Neural progenitor cell (in vitro differentiated cells): ENCODE measurements at regions not wholly inside any gene's neighbourhood (a gene's known extent, or its start where the extent isn't known, plus 50 kb on each side); places are given as distances from the start of the nearest gene placed in this dataset.

ENCODE experiments used
- DNase-seq: peaks from one replicate; pipeline ENCODE4 v3.0.0-alpha.2; 2016; ENCODE audit warnings: low spot score
- H2AFZ ChIP-seq: fragments of 200-600 bp; sonication (generic); replicated peaks from 2 replicates; pipeline ENCODE4 v1.6.1; 2016; ENCODE audit warnings: antibody characterized with exemption
- H3F3A ChIP-seq: fragments of 200-600 bp; sonication (generic); 2 replicates; pipeline ENCODE4 v1.6.1; 2016; ENCODE audit warnings: antibody characterized with exemption, low read depth
- H3K27ac ChIP-seq: fragments of 200-600 bp; sonication (generic); 2 replicates; pipeline ENCODE4 v1.5.1; 2016; ENCODE audit warnings: mild to moderate bottlenecking
- H3K27me3 ChIP-seq: fragments of 200-600 bp; sonication (generic); 2 replicates; pipeline ENCODE4 v1.6.1; 2016; ENCODE audit warnings: mild to moderate bottlenecking, moderate library complexity
- H3K36me3 ChIP-seq: fragments of 200-600 bp; sonication (generic); 2 replicates; pipeline ENCODE4 v1.5.1; 2016
- H3K4me1 ChIP-seq: fragments of 200-600 bp; sonication (generic); 2 replicates; pipeline ENCODE4 v1.6.1; 2016; ENCODE audit warnings: mixed run types
- H3K4me2 ChIP-seq: fragments of 200-600 bp; sonication (generic); 2 replicates; pipeline ENCODE4 v1.6.1; 2016
- H3K4me3 ChIP-seq: fragments of 200-600 bp; sonication (generic); 2 replicates; pipeline ENCODE4 v1.5.1; 2016
- H3K79me2 ChIP-seq: fragments of 200-600 bp; sonication (generic); 2 replicates; pipeline ENCODE4 v1.6.1; 2016; ENCODE audit warnings: low read depth
- H3K9ac ChIP-seq: fragments of 200-600 bp; sonication (generic); 2 replicates; pipeline ENCODE4 v1.6.1; 2016
- H3K9me3 ChIP-seq: fragments of 200-600 bp; sonication (generic); 2 replicates; pipeline ENCODE4 v1.5.1; 2016; ENCODE audit warnings: low read depth
- H4K20me1 ChIP-seq: fragments of 200-600 bp; sonication (generic); 2 replicates; pipeline ENCODE4 v1.6.1; 2016; ENCODE audit warnings: low read depth
- H3K27ac Mint-ChIP-seq: 3 replicates; pipeline ENCODE4 v1.8.0; 2021; ENCODE audit warnings: mixed read lengths
- H3K27me3 Mint-ChIP-seq: 2 replicates; pipeline ENCODE4 v1.8.0; 2022; ENCODE audit warnings: low read depth, mild to moderate bottlenecking, inconsistent platforms, moderate library complexity, mixed read lengths; ENCODE audit not compliant: insufficient read depth
- H3K36me3 Mint-ChIP-seq: 3 replicates; pipeline ENCODE4 v1.8.0; 2021; ENCODE audit warnings: mixed read lengths
- H3K4me1 Mint-ChIP-seq: 3 replicates; pipeline ENCODE4 v1.8.0; 2021; ENCODE audit warnings: mixed read lengths
- H3K4me3 Mint-ChIP-seq: 3 replicates; pipeline ENCODE4 v1.8.0; 2021; ENCODE audit warnings: mild to moderate bottlenecking, moderate library complexity, mixed read lengths
- H3K9me3 Mint-ChIP-seq: 3 replicates; pipeline ENCODE4 v1.8.0; 2020; ENCODE audit warnings: mixed read lengths
- EZH2 ChIP-seq: fragments of 200-600 bp; sonication (generic); IDR thresholded peaks from 2 replicates; pipeline ENCODE4 v1.6.1; 2017; ENCODE audit warnings: antibody characterized with exemption, mild to moderate bottlenecking, moderate library complexity
- EZH2phosphoT487 ChIP-seq: fragments of 200-600 bp; sonication (generic); IDR thresholded peaks from 2 replicates; pipeline ENCODE4 v1.6.1; 2017; ENCODE audit warnings: antibody characterized with exemption
- TF ChIP-seq, protein P1 (sequence below): fragments of 200-600 bp; sonication (generic); IDR thresholded peaks from 2 replicates; pipeline ENCODE4 v1.5.1; 2017; ENCODE audit warnings: antibody characterized with exemption, mild to moderate bottlenecking

DNA sequence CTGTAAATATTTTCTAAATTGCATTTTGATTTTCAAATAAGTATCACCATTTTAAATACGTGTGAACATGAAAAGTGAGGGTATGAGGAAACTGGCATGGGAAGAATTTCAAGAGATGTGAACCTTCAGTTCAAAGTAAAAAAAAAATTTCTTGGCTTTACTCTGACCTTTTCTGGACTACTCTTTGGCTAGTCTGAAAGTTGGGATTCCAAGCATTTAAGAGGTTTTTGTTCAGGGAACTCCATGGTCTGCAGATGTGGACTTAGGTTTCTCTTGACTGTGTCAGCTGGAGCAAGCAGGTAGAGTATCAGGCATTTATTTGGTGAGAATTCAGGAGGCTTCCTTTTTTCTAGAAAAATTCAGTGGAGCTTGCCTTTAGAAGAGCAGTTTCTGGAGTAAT, 311.6 kb downstream of the LRIG3 start:
- no peaks in the 10 kb centered on the region for H3K27me3 ChIP-seq
- H3K9ac ChIP-seq: no peak overlapping the region
- H3K4me3 ChIP-seq: no peak overlapping the region
- H3K36me3 ChIP-seq: no peaks in the 10 kb centered on the region
- no peaks in the 10 kb centered on the region for H3K79me2 ChIP-seq
- no peaks in the 10 kb centered on the region for H3K4me1 Mint-ChIP-seq
- no peak overlapping the region for H3K27ac Mint-ChIP-seq
- no peak overlapping the region for H3K4me2 ChIP-seq
- no peak for DNase-seq
- no peaks in the 10 kb centered on the region for H3K4me1 ChIP-seq
- H3K27ac ChIP-seq: no peak overlapping the region
- no peaks in the 10 kb centered on the region for H3K36me3 Mint-ChIP-seq
- no peak overlapping the region for H2AFZ ChIP-seq
- H3K9me3 ChIP-seq: no peaks in the 10 kb centered on the region
- H3K4me3 Mint-ChIP-seq: no peak overlapping the region
- H3F3A ChIP-seq: no peaks in the 10 kb centered on the region
- TF ChIP-seq EZH2 (no peak), EZH2phosphoT487 (no peak)
- TF ChIP-seq, protein P1, sequence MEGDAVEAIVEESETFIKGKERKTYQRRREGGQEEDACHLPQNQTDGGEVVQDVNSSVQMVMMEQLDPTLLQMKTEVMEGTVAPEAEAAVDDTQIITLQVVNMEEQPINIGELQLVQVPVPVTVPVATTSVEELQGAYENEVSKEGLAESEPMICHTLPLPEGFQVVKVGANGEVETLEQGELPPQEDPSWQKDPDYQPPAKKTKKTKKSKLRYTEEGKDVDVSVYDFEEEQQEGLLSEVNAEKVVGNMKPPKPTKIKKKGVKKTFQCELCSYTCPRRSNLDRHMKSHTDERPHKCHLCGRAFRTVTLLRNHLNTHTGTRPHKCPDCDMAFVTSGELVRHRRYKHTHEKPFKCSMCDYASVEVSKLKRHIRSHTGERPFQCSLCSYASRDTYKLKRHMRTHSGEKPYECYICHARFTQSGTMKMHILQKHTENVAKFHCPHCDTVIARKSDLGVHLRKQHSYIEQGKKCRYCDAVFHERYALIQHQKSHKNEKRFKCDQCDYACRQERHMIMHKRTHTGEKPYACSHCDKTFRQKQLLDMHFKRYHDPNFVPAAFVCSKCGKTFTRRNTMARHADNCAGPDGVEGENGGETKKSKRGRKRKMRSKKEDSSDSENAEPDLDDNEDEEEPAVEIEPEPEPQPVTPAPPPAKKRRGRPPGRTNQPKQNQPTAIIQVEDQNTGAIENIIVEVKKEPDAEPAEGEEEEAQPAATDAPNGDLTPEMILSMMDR: no peak
- H4K20me1 ChIP-seq: no peaks in the 10 kb centered on the region
- no peaks in the 10 kb centered on the region for H3K9me3 Mint-ChIP-seq
- H3K27me3 Mint-ChIP-seq: peaks cover 2% of the 10 kb centered on the region

DNA sequence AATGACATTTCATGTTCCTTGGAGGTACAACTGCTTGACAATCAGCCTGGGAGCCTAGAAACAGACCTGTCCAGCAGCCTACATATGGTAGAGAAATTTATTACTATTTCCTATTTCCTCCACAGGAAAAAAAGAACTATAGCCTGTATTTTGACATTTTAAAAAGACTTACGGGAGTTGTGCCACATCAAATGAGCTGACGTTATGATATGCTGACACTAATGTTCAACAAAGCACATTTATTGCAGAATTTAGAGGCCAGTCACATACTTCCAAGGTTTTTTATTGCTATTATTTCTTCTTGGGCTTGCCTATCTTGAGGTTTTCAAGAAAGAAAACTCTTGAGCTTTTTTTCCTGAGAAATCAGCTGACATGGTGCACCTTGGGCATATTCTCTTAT, 305.3 kb downstream of the LRIG3 start:
- Histone ChIP-seq H3K27me3 (no peaks in the 10 kb centered on the region), H3K4me1 (no peaks in the 10 kb centered on the region), H3K79me2 (no peaks in the 10 kb centered on the region), H3K27ac (no peak overlapping the region), H3K9ac (no peak overlapping the region), H3F3A (no peaks in the 10 kb centered on the region), H2AFZ (no peak overlapping the region), H4K20me1 (no peaks in the 10 kb centered on the region), H3K9me3 (no peaks in the 10 kb centered on the region), H3K4me3 (no peak overlapping the region), H3K36me3 (no peaks in the 10 kb centered on the region), H3K4me2 (no peak overlapping the region)
- H3K4me3 Mint-ChIP-seq: no peak overlapping the region
- peaks cover 2% of the 10 kb centered on the region for H3K27me3 Mint-ChIP-seq
- TF ChIP-seq EZH2 (no peak), EZH2phosphoT487 (no peak)
- TF ChIP-seq, protein P1: no peak
- no peaks in the 10 kb centered on the region for H3K36me3 Mint-ChIP-seq
- no peaks in the 10 kb centered on the region for H3K9me3 Mint-ChIP-seq
- H3K27ac Mint-ChIP-seq: no peak overlapping the region
- no peak for DNase-seq
- no peaks in the 10 kb centered on the region for H3K4me1 Mint-ChIP-seq

DNA sequence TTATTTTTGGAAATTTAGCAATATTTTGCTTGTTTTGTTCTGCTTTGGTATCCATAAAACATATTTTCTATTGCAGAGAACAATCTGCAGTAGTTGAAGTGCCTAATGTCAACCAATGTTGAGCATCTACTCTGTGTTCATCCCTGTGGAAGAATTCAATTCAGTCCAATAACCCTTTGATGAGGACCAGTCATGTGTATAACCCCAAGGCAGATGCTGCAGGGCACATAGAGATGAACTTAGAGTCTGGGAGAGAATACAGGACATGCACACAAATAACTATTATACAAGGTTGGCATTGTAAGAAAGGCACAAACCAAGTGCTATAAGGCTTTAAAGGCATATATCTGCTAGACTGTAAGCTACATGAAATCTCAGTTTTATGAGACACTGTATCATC, 304.7 kb downstream of the LRIG3 start:
- TF ChIP-seq EZH2phosphoT487: no peak
- TF ChIP-seq, protein P1: no peak
- no peaks in the 10 kb centered on the region for H3K4me1 Mint-ChIP-seq
- H3K27ac Mint-ChIP-seq: no peak overlapping the region
- no peaks in the 10 kb centered on the region for H3K9me3 ChIP-seq
- no peaks in the 10 kb centered on the region for H3K79me2 ChIP-seq
- no peaks in the 10 kb centered on the region for H3K36me3 ChIP-seq
- no peaks in the 10 kb centered on the region for H3K27me3 Mint-ChIP-seq
- no peak for DNase-seq
- no peak overlapping the region for H3K9ac ChIP-seq
- H3K4me3 Mint-ChIP-seq: no peak overlapping the region
- no peaks in the 10 kb centered on the region for H3K4me1 ChIP-seq
- H3K4me3 ChIP-seq: no peak overlapping the region
- H3K36me3 Mint-ChIP-seq: no peaks in the 10 kb centered on the region
- H3K9me3 Mint-ChIP-seq: no peaks in the 10 kb centered on the region
- no peak overlapping the region for H3K27ac ChIP-seq
- no peaks in the 10 kb centered on the region for H3F3A ChIP-seq
- H3K4me2 ChIP-seq: no peak overlapping the region
- no peaks in the 10 kb centered on the region for H3K27me3 ChIP-seq
- no peaks in the 10 kb centered on the region for H4K20me1 ChIP-seq
- H2AFZ ChIP-seq: no peak overlapping the region

DNA sequence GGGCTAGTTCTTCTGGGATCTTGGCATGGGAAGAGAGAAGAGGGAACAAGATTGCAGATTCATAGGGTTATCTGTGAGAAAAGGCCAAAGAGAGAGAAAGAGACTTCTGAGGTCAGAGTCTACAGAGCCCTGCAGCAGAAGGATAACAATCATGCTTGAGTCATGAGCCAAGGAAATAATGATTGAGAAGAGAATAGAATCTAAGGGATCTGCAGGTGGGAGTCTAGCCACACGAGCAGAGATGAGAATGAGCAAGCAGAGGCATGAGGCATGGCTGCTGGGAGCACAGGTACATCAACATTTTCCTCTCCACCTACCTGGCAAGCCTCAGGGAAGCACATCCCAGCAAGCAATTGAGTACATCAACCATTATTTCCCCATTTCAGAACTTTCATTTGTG, 303.7 kb downstream of the LRIG3 start:
- no peak overlapping the region for H3K27ac Mint-ChIP-seq
- no peaks in the 10 kb centered on the region for H3K36me3 Mint-ChIP-seq
- no peaks in the 10 kb centered on the region for H3K4me1 Mint-ChIP-seq

More for the DNA sequence above, 303.7 kb downstream of the LRIG3 start:
- Histone ChIP-seq H3K4me3 (no peak overlapping the region), H3K9me3 (no peaks in the 10 kb centered on the region), H3K79me2 (no peaks in the 10 kb centered on the region), H2AFZ (no peak overlapping the region), H3K27ac (no peak overlapping the region), H3K27me3 (no peaks in the 10 kb centered on the region), H3K36me3 (no peaks in the 10 kb centered on the region), H3F3A (no peaks in the 10 kb centered on the region), H3K4me2 (no peak overlapping the region), H3K4me1 (no peaks in the 10 kb centered on the region), H4K20me1 (no peaks in the 10 kb centered on the region), H3K9ac (no peak overlapping the region)
- TF ChIP-seq EZH2 (no peak), EZH2phosphoT487 (no peak)
- TF ChIP-seq, protein P1: no peak
- DNase-seq: no peak
- H3K27me3 Mint-ChIP-seq: no peaks in the 10 kb centered on the region
- H3K4me3 Mint-ChIP-seq: no peak overlapping the region
- H3K9me3 Mint-ChIP-seq: no peaks in the 10 kb centered on the region
